ENCODE measurements at regions not wholly inside any gene's neighbourhood (a gene's known extent, or its start where the extent isn't known, plus 50 kb on each side); places are given as distances from the start of the nearest gene placed in this dataset.

DNA sequence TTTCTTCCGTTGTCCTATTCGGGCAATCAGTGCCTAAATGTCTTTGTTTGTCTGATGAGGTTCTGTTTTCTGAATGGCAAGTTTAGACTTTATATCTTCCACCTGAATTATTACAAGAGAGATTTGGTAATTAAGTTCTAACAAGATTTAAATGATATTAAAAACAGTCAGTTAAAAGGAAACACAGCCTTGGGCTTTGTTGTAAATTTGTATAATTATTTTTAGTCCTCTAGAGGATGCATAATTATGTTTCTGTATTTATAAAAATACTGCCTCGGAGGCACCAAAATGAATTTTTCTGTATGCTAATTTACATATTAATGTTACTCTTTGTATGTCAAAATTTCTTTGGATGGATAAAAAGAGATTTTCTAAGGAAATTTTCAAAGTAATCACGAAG, 136.7 kb downstream of the CDCA7 start (continued):
- no peak for TF ChIP-seq RFX5 (IDR thresholded peaks at IDR 0.05; ENCODE audit: borderline replicate concordance, low read depth, low read length)
- no peak for TF ChIP-seq POU5F1 (IDR thresholded peaks at IDR 0.05; ENCODE audit: low read depth, low read length)
- TF ChIP-seq SAP30 (IDR thresholded peaks at IDR 0.05; ENCODE audit: insufficient read depth, insufficient replicate concordance, low read length): no peak
- TF ChIP-seq, protein P1, sequence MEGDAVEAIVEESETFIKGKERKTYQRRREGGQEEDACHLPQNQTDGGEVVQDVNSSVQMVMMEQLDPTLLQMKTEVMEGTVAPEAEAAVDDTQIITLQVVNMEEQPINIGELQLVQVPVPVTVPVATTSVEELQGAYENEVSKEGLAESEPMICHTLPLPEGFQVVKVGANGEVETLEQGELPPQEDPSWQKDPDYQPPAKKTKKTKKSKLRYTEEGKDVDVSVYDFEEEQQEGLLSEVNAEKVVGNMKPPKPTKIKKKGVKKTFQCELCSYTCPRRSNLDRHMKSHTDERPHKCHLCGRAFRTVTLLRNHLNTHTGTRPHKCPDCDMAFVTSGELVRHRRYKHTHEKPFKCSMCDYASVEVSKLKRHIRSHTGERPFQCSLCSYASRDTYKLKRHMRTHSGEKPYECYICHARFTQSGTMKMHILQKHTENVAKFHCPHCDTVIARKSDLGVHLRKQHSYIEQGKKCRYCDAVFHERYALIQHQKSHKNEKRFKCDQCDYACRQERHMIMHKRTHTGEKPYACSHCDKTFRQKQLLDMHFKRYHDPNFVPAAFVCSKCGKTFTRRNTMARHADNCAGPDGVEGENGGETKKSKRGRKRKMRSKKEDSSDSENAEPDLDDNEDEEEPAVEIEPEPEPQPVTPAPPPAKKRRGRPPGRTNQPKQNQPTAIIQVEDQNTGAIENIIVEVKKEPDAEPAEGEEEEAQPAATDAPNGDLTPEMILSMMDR (IDR thresholded peaks at IDR 0.05; ENCODE audit: control extremely low read depth in 1 of 3, insufficient read depth in 1 of 3, low read depth in 1 of 3, low read length in 3 of 3): no peak
